HEK293 (cell line): ENCODE measurements at regions not wholly inside any gene's neighbourhood (a gene's known extent, or its start where the extent isn't known, plus 50 kb on each side); places are given as distances from the start of the nearest gene placed in this dataset.

Experiments used
- CTCF ChIA-PET: fragments of 350-600 bp; formaldehyde crosslinking; extraction: SDS; loops from one replicate; lab custom pipeline; 2021; ENCODE audit warnings: antibody characterized with exemption; lab: Yijun Ruan, JAX
- POLR2A ChIA-PET: fragments of 300-600 bp; formaldehyde crosslinking; extraction: SDS; loops from one replicate; lab custom pipeline; 2020; ENCODE audit warnings: antibody characterized with exemption, inconsistent platforms; lab: Yijun Ruan, JAX
- H3K27ac ChIP-seq: fragments of 200-500 bp; sonication (Bioruptor generic); 2 replicates; pipeline ENCODE4 v1.5.1; 2014; ENCODE audit warnings: low read depth, low read length, control low read depth, inconsistent platforms; ENCODE audit errors: extremely low read depth
- H3K36me3 ChIP-seq, 2 experiments: fragments of 200-500 bp in 1 of 2; sonication (Bioruptor generic) in 1 of 2; 1 replicate in 1 of 2; 2 replicates in 1 of 2; pipeline ENCODE4 v1.5.1; 2014 to 2017; ENCODE audit warnings: inconsistent platforms in 2 of 2, low read length in 2 of 2; ENCODE audit not compliant: control insufficient read depth in 2 of 2, insufficient read depth in 1 of 2
- H3K4me1 ChIP-seq: fragments of 200-500 bp; sonication (Bioruptor generic); 2 replicates; pipeline ENCODE4 v1.5.1; 2014; ENCODE audit warnings: mild to moderate bottlenecking, low read length, inconsistent platforms; ENCODE audit not compliant: control insufficient read depth, insufficient read depth
- H3K4me3 ChIP-seq: 2 replicates; pipeline ENCODE4 v1.5.1; 2011; ENCODE audit warnings: low read depth, mild to moderate bottlenecking, control low read depth, low read length, moderate library complexity
- H3K9me3 ChIP-seq: fragments of 200-500 bp; sonication (Bioruptor generic); 2 replicates; pipeline ENCODE4 v1.5.1; 2014; ENCODE audit warnings: low read depth, low read length, inconsistent platforms; ENCODE audit not compliant: control insufficient read depth, insufficient read depth
- GLI4 ChIP-seq: fragments of 450-650 bp; formaldehyde crosslinking; IDR thresholded peaks from 2 replicates; pipeline ENCODE4 v1.5.1; 2016; ENCODE audit warnings: missing biosample characterization, missing genetic modification characterization
- HOXC10 ChIP-seq: sonication (generic); formaldehyde crosslinking; IDR thresholded peaks from 2 replicates; pipeline ENCODE4 v1.8.1; 2023; ENCODE audit warnings: mild to moderate bottlenecking, missing genetic modification reagents
- KLF7 ChIP-seq: fragments of 450-650 bp; formaldehyde crosslinking; IDR thresholded peaks from 2 replicates; pipeline ENCODE4 v1.5.1; 2016; ENCODE audit warnings: missing biosample characterization, missing genetic modification characterization, borderline replicate concordance
- SCRT2 ChIP-seq: fragments of 450-650 bp; formaldehyde crosslinking; IDR thresholded peaks from 2 replicates; pipeline ENCODE4 v1.5.1; 2016; ENCODE audit warnings: missing biosample characterization, missing genetic modification characterization
- SP7 ChIP-seq: fragments of 450-650 bp; formaldehyde crosslinking; IDR thresholded peaks from 2 replicates; pipeline ENCODE4 v1.5.1; 2016; ENCODE audit warnings: missing biosample characterization, missing genetic modification characterization
- WT1 ChIP-seq: fragments of 450-650 bp; formaldehyde crosslinking; IDR thresholded peaks from 2 replicates; pipeline ENCODE4 v1.5.1; 2016; ENCODE audit warnings: missing biosample characterization, missing genetic modification characterization
- ZBTB21 ChIP-seq: fragments of 450-650 bp; formaldehyde crosslinking; IDR thresholded peaks from 2 replicates; pipeline ENCODE4 v1.5.1; 2017; ENCODE audit warnings: missing biosample characterization, missing genetic modification characterization
- ZBTB26 ChIP-seq: fragments of 450-650 bp; formaldehyde crosslinking; optimal IDR thresholded peaks from 2 replicates; pipeline ENCODE3; 2016; ENCODE audit warnings: missing biosample characterization, mild to moderate bottlenecking, missing genetic modification characterization
- ZNF10 ChIP-seq: fragments of 450-650 bp; formaldehyde crosslinking; IDR thresholded peaks from 2 replicates; pipeline ENCODE4 v1.5.1; 2017; ENCODE audit warnings: missing biosample characterization, missing genetic modification characterization
- ZNF239 ChIP-seq: fragments of 450-650 bp; formaldehyde crosslinking; IDR thresholded peaks from 2 replicates; pipeline ENCODE4 v1.5.1; 2016; ENCODE audit warnings: missing biosample characterization, missing genetic modification characterization
- ZNF248 ChIP-seq: fragments of 450-650 bp; formaldehyde crosslinking; IDR thresholded peaks from 2 replicates; pipeline ENCODE4 v1.5.1; 2017; ENCODE audit warnings: missing biosample characterization, missing genetic modification characterization
- ZNF26 ChIP-seq: fragments of 450-650 bp; formaldehyde crosslinking; IDR thresholded peaks from 2 replicates; pipeline ENCODE4 v1.5.1; 2016; ENCODE audit warnings: missing biosample characterization, missing genetic modification characterization
- ZNF292 ChIP-seq: fragments of 450-650 bp; formaldehyde crosslinking; IDR thresholded peaks from 2 replicates; pipeline ENCODE4 v1.5.1; 2016; ENCODE audit warnings: low read depth, missing biosample characterization, missing genetic modification characterization, borderline replicate concordance
- ZNF324 ChIP-seq: fragments of 450-650 bp; formaldehyde crosslinking; IDR thresholded peaks from 2 replicates; pipeline ENCODE4 v1.5.1; 2016; ENCODE audit warnings: missing biosample characterization, missing genetic modification characterization
- ZNF404 ChIP-seq: fragments of 450-650 bp; formaldehyde crosslinking; IDR thresholded peaks from 2 replicates; pipeline ENCODE4 v1.5.1; 2017; ENCODE audit warnings: missing biosample characterization, missing genetic modification characterization
- ZNF423 ChIP-seq: fragments of 450-650 bp; formaldehyde crosslinking; IDR thresholded peaks from 2 replicates; pipeline ENCODE4 v1.5.1; 2016; ENCODE audit warnings: missing biosample characterization, missing genetic modification characterization
- ZNF521 ChIP-seq: fragments of 450-650 bp; formaldehyde crosslinking; IDR thresholded peaks from 2 replicates; pipeline ENCODE4 v1.5.1; 2017; ENCODE audit warnings: missing biosample characterization, mild to moderate bottlenecking, missing genetic modification characterization
- ZNF623 ChIP-seq: fragments of 450-650 bp; formaldehyde crosslinking; IDR thresholded peaks from 2 replicates; pipeline ENCODE4 v1.5.1; 2016; ENCODE audit warnings: missing biosample characterization, missing genetic modification characterization
- ZNF660 ChIP-seq: fragments of 450-650 bp; IDR thresholded peaks from 2 replicates; pipeline ENCODE4 v1.5.1; 2018; ENCODE audit warnings: missing biosample characterization, mild to moderate bottlenecking, missing genetic modification characterization
- TF ChIP-seq, protein P1 (sequence below): fragments of 450-650 bp; formaldehyde crosslinking; IDR thresholded peaks from 2 replicates; pipeline ENCODE4 v1.5.1; 2016; ENCODE audit warnings: missing biosample characterization, missing genetic modification characterization, borderline replicate concordance

DNA sequence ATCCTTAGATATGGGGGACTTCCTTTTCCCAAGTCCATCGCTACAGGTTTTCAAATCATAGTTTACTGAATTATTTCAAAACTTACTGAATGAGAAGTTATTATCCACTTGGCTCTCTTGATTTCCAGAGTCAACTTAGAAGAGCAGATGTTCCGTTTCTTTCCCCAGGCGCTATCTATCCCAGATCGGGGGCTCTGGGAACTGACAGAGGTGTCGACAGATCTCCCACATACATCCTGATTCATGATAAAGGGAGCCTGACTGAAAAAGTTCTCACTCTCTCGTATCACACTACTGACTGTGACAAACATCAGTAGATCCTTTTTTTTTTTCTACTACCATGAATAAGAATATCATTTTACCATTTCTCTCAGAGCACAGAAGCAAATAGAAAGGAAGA, 654.8 kb downstream of the RNF144B start:
- CTCF ChIA-PET, result interaction anchor here (0.6 kb wide), 1 partner anchor 205 kb away, joined by 3 read pairs; no protein-coding TSS in a partner anchor
- TF ChIP-seq ZNF423 (tag by site-specific recombination) (no peak), HOXC10 (CRISPR knock-in tag) (no peak), ZBTB21 (tag by site-specific recombination) (no peak), ZNF660 (tag by site-specific recombination) (no peak), ZNF404 (no peak)

GRCh38 chr6:19042420-19042819, 655.3 kb downstream of the RNF144B start:
- CTCF ChIA-PET, result interaction anchor here (3.1 kb wide), 1 partner anchor 17 kb away, joined by 11 read pairs; no protein-coding TSS in a partner anchor
- POLR2A ChIA-PET, result no interaction called here
- TF ChIP-seq, protein P1, sequence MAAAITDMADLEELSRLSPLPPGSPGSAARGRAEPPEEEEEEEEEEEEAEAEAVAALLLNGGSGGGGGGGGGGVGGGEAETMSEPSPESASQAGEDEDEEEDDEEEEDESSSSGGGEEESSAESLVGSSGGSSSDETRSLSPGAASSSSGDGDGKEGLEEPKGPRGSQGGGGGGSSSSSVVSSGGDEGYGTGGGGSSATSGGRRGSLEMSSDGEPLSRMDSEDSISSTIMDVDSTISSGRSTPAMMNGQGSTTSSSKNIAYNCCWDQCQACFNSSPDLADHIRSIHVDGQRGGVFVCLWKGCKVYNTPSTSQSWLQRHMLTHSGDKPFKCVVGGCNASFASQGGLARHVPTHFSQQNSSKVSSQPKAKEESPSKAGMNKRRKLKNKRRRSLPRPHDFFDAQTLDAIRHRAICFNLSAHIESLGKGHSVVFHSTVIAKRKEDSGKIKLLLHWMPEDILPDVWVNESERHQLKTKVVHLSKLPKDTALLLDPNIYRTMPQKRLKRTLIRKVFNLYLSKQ, result no peak
- TF ChIP-seq ZNF10 (tag by site-specific recombination) (no peak), ZNF26 (no peak), KLF7 (tag by site-specific recombination) (no peak)

More for the DNA sequence above, 654.8 kb downstream of the RNF144B start:
- no peaks in the 10 kb centered on the region for H3K4me1 ChIP-seq
- H3K9me3 ChIP-seq, result no peaks in the 10 kb centered on the region
- H3K4me3 ChIP-seq, result no peak overlapping the region
- H3K36me3 ChIP-seq, result no peaks in the 10 kb centered on the region
- POLR2A ChIA-PET, result no interaction called here
- H3K27ac ChIP-seq, result no peak overlapping the region

DNA sequence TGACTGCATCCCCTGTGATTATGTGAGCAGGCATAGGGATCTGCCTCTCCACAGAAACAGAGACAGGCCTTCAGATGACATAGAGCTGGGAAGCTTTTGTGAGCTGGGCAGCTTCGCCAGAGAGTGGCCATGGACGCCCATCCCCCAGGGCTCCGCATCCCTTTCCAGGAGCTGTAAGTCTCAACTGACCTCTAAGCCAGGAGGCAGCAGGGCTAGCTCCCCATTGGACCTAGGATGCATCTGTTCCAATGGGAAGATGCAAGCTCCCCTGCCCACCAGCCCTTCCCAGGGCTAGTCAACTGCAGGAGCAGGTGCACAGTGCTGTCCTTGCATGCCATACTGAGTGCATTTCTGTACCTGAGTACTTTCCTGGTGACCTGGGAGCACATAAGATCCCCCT, 663.6 kb downstream of the RNF144B start:
- POLR2A ChIA-PET, result no interaction called here
- TF ChIP-seq WT1 (tag by site-specific recombination) (no peak), ZNF292 (tag by site-specific recombination) (no peak), ZBTB26 (tag by site-specific recombination) (no peak), SCRT2 (tag by site-specific recombination) (no peak), ZNF324 (tag by site-specific recombination) (no peak), ZNF623 (tag by site-specific recombination) (no peak), ZNF239 (no peak), SP7 (tag by site-specific recombination) (no peak), ZNF521 (tag by site-specific recombination) (no peak), ZNF248 (no peak), GLI4 (no peak)
- TF ChIP-seq, all 188 proteins: peak for 0
- Histone ChIP-seq H3K27ac (no peak overlapping the region), H3K36me3 (no peaks in the 10 kb centered on the region), H3K4me1 (no peaks in the 10 kb centered on the region), H3K9me3 (no peaks in the 10 kb centered on the region; the same call in 1 of the 2 replicates), H3K4me3 (no peak overlapping the region)
- CTCF ChIA-PET, result no interaction called here

More at GRCh38 chr6:19042420-19042819, 655.3 kb downstream of the RNF144B start:
- H3K9me3 ChIP-seq, result no peaks in the 10 kb centered on the region
- H3K36me3 ChIP-seq, result no peaks in the 10 kb centered on the region
- no peaks in the 10 kb centered on the region for H3K4me1 ChIP-seq
- no peak overlapping the region for H3K4me3 ChIP-seq
- no peak overlapping the region for H3K27ac ChIP-seq
